ENCODE measurements at regions not wholly inside any gene's neighbourhood (a gene's known extent, or its start where the extent isn't known, plus 50 kb on each side); places are given as distances from the start of the nearest gene placed in this dataset.

DNA sequence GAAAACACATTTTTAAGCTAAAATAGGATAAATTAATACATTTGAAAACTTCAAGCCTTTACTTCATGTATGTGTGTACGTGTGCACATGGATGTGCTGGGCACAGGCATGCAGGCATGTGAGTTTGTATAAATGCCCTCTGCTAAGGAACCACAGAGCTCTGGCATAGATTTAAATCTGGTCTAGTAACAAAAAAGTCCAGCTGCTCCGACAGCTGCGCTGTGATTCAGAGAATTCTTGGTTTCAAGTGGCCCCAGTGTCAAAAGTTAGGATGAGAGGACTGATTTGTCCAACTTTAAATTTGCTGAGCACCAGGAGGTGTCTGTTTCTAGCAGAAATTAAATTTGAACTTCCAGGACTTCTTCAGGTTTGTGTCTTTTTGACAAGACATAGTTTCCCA lies 203.7 kb upstream of the TUT7 start:
- DNase-seq = no peak

DNA sequence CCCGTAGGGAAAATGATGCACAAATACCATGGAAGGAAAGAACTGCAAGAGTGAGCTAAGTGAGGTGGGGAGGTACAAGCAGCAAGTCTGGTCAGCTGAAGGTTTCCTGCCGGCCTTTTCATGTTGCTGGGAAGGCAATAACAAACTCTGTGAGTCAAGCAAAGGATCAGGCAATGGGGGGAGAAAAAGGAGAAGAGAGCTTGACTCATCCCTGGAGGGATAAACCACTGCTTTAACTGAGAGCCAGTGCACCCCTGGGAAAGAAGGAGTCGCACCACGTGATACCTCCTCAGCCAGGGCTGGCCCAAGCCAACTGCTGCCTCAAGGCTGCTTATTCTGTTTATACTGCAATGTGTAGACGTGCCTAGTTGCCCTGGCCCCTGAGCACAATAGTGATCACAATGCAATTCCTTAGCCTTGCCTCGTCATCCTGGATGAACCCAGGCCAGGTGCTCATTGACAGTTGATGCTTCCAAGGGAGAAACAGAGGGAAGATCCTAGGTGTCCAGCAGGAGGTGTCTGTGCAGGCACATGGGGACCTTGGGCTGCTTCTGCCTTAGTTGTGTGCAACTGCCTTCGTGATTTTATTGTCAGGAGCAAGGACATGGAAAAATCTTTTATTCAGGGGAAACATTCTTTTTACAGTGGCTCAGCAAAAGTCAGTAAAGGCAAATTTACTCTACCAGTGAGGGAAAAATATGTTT lies 203.0 kb upstream of the TUT7 start:
- DNase-seq = peak; percentile 73

GRCh38 chr9:86555661-86556060 lies 201.5 kb upstream of the TUT7 start:
- DNase-seq = no peak

- no peak for DNase-seq
Measured at GRCh38 chr9:86550401-86550800, 196.2 kb upstream of the TUT7 start.

- DNase-seq = no peak
Measured at GRCh38 chr9:86549920-86550319, 195.7 kb upstream of the TUT7 start.

- DNase-seq = no peak
Measured at GRCh38 chr9:86549401-86549811, 195.2 kb upstream of the TUT7 start.

- no peak for DNase-seq
Measured at GRCh38 chr9:86548220-86548619, 194.0 kb upstream of the TUT7 start.

GRCh38 chr9:86547571-86547970 lies 193.4 kb upstream of the TUT7 start:
- DNase-seq = no peak

GRCh38 chr9:86546712-86547111 lies 192.5 kb upstream of the TUT7 start:
- no peak for DNase-seq

DNA sequence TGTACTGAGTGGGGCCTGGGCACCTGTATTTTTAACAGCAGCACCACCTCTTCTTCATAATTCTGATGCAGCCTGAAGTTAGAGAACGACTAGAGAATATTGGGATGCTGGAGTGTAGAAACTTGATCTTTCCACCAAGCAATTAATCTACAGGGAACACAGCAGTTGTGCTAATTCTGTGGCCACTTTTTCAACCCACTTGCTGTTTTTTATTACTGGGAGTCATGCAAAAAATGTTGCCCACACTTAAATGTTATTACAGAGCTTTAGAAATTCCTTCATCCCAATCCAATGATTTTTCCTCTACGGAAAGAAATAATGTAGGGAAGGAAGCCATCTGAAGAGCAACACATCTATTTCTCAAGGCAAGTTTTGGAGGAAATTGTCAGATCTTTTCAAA lies 190.9 kb upstream of the TUT7 start:
- DNase-seq = no peak

DNA sequence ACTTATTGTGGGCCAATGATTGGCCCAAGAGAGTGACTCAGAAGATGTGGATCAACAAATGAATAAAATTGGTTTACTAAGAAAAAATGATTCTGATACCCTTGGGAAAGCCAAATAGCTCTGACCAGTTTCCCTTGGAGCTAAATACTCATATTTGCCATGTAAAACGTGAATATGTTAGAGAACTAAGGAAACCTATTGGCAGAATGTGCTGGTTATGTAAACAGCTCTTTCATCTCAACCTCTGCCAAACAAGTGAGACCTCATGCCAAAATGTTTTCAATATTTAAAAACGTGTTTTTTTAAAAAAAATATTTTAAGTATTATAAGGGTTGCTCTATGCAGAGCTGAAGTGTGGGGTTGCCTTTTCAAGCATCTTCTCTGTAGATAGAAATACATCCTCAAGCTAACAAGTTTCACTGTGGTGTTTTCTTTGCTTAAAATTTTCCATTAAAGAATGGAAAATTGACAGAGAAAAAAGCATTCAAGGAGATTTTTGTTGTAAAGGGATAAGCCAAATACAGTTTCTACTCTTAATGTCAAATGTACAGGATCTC lies 186.9 kb upstream of the TUT7 start:
- DNase-seq = no peak

DNA sequence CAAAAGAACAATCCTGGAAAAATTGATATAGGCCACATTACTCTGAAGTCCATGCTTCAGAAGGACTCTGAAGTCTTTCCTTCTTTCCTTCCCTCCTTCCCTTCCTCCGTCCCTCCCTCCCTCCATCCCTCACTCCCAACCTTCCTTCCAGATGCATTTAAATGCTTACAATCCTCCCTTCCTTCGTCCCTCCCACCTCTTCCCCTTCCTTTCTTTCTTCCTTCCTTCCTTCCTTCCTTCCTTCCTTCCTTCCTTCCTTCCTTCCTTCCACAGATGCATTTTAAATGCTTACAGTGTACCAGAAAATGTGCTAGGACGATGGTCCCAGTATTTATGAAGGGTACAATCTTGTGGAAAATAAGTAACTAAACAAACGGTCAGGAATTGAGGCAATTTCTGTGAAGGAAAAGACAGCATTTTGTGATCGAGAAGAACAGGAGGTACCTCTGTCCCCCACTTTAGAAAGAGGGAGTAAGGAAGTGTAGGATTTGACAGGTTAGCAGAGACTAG lies 181.3 kb upstream of the TUT7 start:
- DNase-seq = no peak

DNA sequence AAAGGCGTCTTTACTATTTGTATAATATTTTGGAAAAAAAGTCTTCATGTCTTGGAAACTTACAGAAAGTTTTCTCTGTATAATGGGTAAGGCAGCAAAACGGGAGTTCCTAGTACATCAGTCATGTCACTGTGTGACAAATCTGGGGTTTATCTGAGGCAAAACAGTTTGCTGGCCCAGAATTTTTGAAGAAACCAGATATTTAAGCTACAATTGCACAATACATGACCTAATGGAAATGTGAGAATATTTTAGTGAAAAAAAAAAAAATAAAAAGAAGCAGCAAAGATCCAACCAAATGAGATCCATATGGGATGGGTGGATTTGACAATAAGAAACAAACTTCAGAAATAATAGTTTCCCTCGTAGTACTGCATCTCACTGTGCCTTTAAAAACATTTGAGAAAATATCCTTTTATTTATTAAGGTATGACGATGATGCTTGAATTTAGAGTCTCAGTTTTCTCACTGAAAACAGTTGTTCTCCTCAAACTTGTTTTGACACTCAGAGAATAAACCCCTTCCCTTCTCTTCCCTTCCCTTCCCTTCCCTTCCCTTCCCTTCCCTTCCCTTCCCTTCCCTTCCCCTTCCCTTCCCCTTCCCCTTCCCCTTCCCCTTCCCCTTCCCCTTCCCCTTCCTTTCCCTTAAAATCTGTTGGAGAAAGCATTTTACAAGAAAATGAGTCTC lies 180.5 kb upstream of the TUT7 start:
- no peak for DNase-seq

- no peak for DNase-seq
Measured at GRCh38 chr9:86531971-86532640, 177.9 kb upstream of the TUT7 start.

DNA sequence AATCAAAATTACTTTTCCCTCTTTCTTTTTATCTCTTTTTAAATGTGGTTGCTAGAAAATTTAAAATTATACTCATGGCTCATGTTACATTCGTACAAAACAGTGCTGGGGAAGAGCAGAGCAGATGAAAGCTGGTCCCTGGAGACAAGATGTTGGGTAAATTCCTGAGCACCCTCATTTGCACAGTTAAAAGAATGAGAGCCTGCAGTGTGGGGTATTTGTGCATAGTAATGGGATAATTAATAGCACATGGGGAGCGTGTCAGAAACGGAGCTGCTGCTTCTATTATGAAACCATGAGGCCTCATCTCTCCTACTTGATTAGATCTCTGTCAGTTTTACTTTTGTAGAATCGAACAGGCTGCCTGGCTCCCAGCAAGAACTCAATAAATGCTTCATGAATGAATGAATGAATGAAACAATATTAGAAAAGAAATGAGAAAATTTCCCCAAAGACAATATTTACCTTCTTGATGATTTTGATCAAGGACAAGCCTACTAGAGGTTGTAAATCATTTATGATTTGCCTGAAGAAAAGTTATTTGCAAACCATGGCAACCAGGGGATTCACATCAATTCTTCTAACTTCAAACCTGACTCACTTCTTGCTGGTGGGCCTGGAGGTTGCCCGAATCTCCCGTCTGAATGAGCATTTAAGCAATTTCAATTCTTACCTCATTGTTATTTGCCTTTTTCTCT lies 177.2 kb upstream of the TUT7 start:
- no peak for DNase-seq

GRCh38 chr9:86529496-86530275 lies 175.5 kb upstream of the TUT7 start:
- DNase-seq = peak; percentile 72

DNA sequence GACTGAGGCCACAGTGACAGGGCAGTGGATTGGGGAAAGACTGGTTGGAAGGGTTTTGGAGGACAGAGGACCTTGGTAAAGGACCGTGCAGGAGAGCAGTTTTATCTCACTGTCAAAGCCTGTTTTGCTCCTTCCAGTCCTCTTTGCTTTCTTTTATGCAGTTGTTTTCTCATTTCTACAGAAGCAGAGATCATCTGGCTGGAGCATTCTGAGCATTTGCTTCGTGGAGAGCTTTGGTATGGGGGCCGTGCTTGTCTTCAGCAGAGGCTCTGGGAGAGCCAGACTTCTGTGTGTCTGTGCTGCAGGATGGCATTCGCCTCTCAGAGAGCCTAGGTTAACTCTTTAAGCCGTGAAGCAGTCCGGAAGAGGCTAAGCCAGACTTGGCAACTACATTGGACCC lies 171.8 kb upstream of the TUT7 start:
- no peak for DNase-seq

GRCh38 chr9:86525182-86525581 lies 171.0 kb upstream of the TUT7 start:
- DNase-seq = no peak

GRCh38 chr9:86521977-86522376 lies 167.8 kb upstream of the TUT7 start:
- no peak for DNase-seq

DNA sequence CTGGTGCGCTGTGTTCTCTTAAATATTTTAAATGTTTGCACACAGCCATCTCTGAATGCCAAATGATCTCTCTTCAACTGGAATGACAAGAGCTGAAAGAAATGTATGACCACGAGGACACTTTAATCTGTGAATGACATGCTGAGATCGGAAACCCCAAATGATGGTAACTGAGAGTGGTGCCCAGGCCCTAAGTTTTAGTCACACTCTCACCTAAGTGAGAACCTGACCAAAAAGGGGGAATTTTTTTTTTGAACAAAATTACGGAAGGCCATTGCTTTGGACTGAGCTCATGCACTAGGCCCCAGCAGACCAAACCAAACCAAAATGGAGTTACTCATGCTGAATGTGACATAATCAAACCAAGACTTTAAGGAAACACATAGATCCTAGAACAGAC lies 167.1 kb upstream of the TUT7 start:
- DNase-seq = no peak

DNA sequence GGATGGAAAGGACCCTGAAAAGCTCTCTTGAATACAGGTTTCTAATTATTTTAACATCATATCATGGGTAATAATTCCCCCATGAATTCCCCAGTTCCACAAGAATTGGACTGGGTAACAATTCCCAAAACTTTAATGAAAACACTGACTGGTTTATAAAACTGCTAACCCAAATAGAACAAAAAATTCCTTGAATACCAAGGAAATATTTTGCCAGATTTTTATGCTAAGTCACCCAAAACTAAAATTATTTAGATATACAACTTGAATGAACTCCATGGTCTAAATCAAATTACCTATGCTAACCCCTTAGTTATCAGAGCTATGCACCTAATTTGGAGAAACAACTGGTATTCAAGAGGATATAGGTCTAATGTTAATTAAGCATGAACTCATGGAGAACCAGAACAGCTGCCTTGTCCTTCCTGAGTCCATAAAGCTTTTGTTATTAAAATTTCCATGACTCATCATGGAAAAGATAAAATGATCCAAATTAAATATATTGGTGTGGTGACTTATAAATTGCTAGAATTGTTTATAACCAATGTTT lies 164.9 kb upstream of the TUT7 start:
- no peak for DNase-seq

GRCh38 chr9:86517475-86517874 lies 163.3 kb upstream of the TUT7 start:
- DNase-seq = no peak

All from islet precursor cell (in vitro differentiated cells).